Nephron progenitor cell (in vitro differentiated cells): ENCODE measurements at regions not wholly inside any gene's neighbourhood (a gene's known extent, or its start where the extent isn't known, plus 50 kb on each side); places are given as distances from the start of the nearest gene placed in this dataset.

Experiments used
- DNase-seq: peaks from one replicate; pipeline ENCODE4 v3.0.0; 2021
- H3K27ac Mint-ChIP-seq: 2 replicates; pipeline ENCODE4 v1.8.0; 2021; ENCODE audit warnings: mild to moderate bottlenecking, moderate library complexity, mixed read lengths
- H3K27me3 Mint-ChIP-seq: 2 replicates; pipeline ENCODE4 v1.8.0; 2021; ENCODE audit warnings: mild to moderate bottlenecking, low read depth, mixed read lengths; ENCODE audit not compliant: poor library complexity
- H3K36me3 Mint-ChIP-seq: 2 replicates; pipeline ENCODE4 v1.8.0; 2021; ENCODE audit warnings: low read depth, mixed read lengths
- H3K4me1 Mint-ChIP-seq: 2 replicates; pipeline ENCODE4 v1.8.0; 2021; ENCODE audit warnings: mixed read lengths
- H3K4me3 Mint-ChIP-seq: 2 replicates; pipeline ENCODE4 v1.8.0; 2021; ENCODE audit warnings: mild to moderate bottlenecking, moderate library complexity, mixed read lengths
- H3K9me3 Mint-ChIP-seq: 2 replicates; pipeline ENCODE4 v1.8.0; 2021; ENCODE audit warnings: mild to moderate bottlenecking, moderate library complexity, mixed read lengths
- TF ChIP-seq, protein P1 (sequence below): fragments of 200-600 bp; sonication (generic); IDR thresholded peaks from 2 replicates; pipeline ENCODE4 v1.5.0; 2021; ENCODE audit warnings: antibody characterized with exemption

DNA sequence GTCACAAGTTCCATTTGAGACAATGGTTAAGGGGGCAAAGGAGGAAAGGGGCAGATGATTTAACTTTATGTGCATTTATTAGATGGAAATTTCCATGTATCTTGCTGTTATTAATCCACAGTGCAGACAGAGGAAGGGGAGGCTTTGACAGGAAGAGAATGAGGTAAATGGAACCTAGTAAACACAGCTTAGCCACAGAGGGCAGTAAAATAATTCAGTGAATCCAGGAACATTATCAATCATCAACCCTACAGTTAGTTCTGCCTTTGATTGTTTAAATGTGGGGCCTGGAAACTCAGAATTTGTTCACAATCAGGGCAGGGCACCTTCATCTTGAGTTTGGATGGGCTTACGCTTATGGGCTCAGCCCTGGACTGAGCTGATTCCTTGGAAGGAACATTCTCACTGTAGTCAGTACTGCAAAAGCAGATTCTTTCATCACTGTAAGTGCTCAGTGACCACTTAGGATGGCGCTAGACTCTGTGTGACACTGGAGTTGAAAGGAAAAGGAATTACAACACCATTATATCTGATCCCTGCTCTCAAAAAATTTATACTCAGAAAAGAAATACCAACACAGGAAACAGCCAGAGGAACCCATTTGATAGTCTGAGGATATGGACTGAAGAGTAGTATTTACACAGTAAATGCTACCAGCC, 169.5 kb downstream of the PIK3R1 start:
- DNase-seq: no peak
- H3K4me3 Mint-ChIP-seq: no peak overlapping the region
- peaks cover 12% of the 10 kb centered on the region for H3K9me3 Mint-ChIP-seq
- TF ChIP-seq, protein P1, sequence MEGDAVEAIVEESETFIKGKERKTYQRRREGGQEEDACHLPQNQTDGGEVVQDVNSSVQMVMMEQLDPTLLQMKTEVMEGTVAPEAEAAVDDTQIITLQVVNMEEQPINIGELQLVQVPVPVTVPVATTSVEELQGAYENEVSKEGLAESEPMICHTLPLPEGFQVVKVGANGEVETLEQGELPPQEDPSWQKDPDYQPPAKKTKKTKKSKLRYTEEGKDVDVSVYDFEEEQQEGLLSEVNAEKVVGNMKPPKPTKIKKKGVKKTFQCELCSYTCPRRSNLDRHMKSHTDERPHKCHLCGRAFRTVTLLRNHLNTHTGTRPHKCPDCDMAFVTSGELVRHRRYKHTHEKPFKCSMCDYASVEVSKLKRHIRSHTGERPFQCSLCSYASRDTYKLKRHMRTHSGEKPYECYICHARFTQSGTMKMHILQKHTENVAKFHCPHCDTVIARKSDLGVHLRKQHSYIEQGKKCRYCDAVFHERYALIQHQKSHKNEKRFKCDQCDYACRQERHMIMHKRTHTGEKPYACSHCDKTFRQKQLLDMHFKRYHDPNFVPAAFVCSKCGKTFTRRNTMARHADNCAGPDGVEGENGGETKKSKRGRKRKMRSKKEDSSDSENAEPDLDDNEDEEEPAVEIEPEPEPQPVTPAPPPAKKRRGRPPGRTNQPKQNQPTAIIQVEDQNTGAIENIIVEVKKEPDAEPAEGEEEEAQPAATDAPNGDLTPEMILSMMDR: no peak
- no peaks in the 10 kb centered on the region for H3K36me3 Mint-ChIP-seq
- no peaks in the 10 kb centered on the region for H3K27me3 Mint-ChIP-seq
- H3K27ac Mint-ChIP-seq: no peak overlapping the region
- H3K4me1 Mint-ChIP-seq: no peaks in the 10 kb centered on the region

DNA sequence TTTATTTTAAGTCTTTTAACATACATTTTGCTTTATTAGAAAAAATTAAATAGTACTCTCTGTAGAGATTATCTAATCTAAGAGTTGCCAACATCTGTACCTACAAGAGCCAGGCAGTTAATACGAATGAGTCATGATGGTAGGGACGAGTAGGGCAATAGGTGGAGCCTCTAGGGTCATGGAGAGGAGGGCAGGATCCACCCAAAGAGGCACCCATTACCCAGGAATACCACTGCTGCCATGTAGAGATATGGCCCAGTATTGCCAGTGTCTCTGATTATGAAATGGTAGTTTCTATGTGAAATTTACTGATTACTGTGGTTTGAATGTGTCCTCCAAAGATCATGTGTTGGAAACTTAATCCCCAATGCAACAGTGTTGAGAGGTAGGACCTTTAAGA, 170.4 kb downstream of the PIK3R1 start:
- Mint-ChIP-seq H3K27ac (no peak overlapping the region), H3K27me3 (no peaks in the 10 kb centered on the region), H3K4me3 (no peak overlapping the region), H3K9me3 (peaks cover 12% of the 10 kb centered on the region), H3K36me3 (no peaks in the 10 kb centered on the region), H3K4me1 (no peaks in the 10 kb centered on the region)
- TF ChIP-seq, protein P1: no peak
- DNase-seq: no peak

DNA sequence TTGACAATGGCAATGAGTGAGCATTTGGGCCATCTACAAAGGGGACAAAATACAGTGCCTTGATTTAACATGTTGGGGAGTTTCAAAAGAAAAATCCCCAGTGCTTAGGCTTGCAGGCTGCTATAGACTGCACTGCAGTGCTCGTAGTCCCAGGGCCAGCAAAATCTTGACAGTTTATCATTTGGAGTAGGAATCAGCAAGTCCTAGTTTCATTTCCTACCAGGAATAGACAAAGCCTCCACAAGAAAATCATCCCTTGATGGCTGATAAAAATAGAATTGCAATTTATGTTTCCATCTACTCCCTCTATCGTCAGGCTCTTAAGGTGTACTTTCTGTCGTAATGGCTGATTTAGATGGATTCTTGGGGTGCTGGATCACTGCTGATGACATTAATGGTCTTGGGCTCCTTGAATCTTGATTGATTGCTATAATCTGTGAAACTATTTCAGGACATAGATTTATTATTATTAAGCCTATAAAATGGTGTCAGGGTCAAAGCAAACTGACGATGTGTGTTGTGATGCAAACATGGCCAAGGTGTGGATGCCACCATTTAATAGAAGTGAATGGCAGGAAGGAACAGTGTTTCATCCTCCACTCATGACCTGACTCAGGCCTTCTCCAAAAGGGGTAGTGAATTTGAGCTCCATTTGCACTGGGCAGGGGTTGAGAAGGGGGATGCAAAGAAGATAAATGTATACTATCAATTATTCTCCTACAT, 171.7 kb downstream of the PIK3R1 start:
- Mint-ChIP-seq H3K9me3 (peaks cover 16% of the 10 kb centered on the region), H3K4me1 (no peaks in the 10 kb centered on the region), H3K27me3 (no peaks in the 10 kb centered on the region), H3K27ac (no peak overlapping the region), H3K36me3 (no peaks in the 10 kb centered on the region), H3K4me3 (no peak overlapping the region)
- TF ChIP-seq, protein P1: no peak
- DNase-seq: no peak

DNA sequence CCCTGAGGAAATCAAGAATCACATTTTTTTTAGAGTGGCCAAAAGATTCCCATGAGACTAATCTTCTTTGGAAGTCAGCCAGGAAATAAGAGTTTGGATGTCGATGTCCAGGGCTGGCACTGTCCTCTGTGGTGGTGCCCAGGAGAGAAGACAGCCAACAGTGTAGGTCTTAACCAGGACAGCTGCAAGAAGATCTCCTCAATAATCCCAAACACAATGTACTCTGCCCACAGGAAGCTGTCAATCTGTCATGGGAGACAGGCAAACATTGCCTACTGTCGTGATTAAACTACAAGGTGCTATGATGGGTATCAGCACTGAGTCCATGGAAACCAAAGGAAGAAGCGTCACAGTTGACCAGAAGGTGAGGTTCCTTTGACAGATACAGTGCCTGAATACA, 174.1 kb downstream of the PIK3R1 start:
- no peak overlapping the region for H3K27ac Mint-ChIP-seq
- peaks cover 7% of the 10 kb centered on the region for H3K27me3 Mint-ChIP-seq
- H3K4me3 Mint-ChIP-seq: no peak overlapping the region
- H3K4me1 Mint-ChIP-seq: no peaks in the 10 kb centered on the region
- peaks cover 8% of the 10 kb centered on the region for H3K9me3 Mint-ChIP-seq
- TF ChIP-seq, protein P1: no peak
- no peak for DNase-seq
- H3K36me3 Mint-ChIP-seq: no peaks in the 10 kb centered on the region

DNA sequence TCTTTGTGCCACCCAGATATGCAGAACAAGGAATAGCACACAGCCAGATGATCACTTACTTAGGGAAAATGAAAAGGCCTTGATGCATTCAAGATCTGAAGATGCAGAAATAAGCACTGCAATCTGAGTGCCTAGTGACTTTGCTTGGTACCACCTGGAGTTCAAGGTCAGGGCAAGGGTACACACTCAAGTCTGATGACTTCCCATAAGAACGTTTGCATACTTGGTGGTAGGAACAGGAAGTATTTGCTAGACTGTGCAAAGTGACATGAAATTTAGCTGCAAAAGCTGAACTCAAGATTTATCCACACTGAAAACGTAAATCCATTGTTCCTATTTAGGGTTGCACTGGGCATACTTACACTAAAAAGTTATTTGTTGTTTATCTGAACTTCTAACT, 177.1 kb downstream of the PIK3R1 start:
- H3K36me3 Mint-ChIP-seq: no peaks in the 10 kb centered on the region
- no peaks in the 10 kb centered on the region for H3K4me1 Mint-ChIP-seq
- peaks cover 7% of the 10 kb centered on the region for H3K27me3 Mint-ChIP-seq
- DNase-seq: no peak
- H3K9me3 Mint-ChIP-seq: peaks cover 8% of the 10 kb centered on the region
- no peak overlapping the region for H3K27ac Mint-ChIP-seq
- TF ChIP-seq, protein P1: no peak
- no peak overlapping the region for H3K4me3 Mint-ChIP-seq

DNA sequence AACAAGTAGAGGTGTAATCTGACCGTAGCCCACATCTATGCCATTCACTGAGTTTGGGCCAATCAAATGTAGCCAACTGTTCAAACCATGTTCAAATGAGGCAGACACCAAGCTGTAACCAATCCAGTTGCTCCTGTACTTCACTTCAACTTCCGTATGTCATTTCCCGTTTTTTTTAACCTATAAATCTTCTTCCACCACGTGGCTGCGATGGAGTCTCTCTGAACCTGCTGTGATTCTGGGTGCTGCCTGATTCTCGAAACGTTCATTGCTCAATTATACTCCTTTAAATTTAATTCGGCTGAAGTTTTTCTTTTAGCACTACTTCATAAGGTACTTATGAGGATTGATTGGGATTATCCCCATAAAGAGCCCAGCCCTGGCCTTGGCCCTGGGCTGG, 179.7 kb downstream of the PIK3R1 start:
- H3K9me3 Mint-ChIP-seq: peaks cover 23% of the 10 kb centered on the region
- DNase-seq: no peak
- H3K27me3 Mint-ChIP-seq: peaks cover 7% of the 10 kb centered on the region
- no peaks in the 10 kb centered on the region for H3K4me1 Mint-ChIP-seq
- TF ChIP-seq, protein P1: no peak
- no peaks in the 10 kb centered on the region for H3K36me3 Mint-ChIP-seq
- no peak overlapping the region for H3K27ac Mint-ChIP-seq
- H3K4me3 Mint-ChIP-seq: no peak overlapping the region
